HG02763 (cell line): ENCODE measurements at regions not wholly inside any gene's neighbourhood (a gene's known extent, or its start where the extent isn't known, plus 50 kb on each side); places are given as distances from the start of the nearest gene placed in this dataset.
"Not testable (repeated sequence)": the region's sequence is repeated elsewhere in the genome, so short reads cannot be mapped to it uniquely, and the experiment has no call there.

Experiments used
- ATAC-seq: cut with Tn5 transposase; IDR thresholded peaks from one replicate; pipeline ENCODE4 v1.9.1; 2021; ENCODE audit warnings: mild to moderate bottlenecking, moderate library complexity; ENCODE audit not compliant: unreplicated experiment

DNA sequence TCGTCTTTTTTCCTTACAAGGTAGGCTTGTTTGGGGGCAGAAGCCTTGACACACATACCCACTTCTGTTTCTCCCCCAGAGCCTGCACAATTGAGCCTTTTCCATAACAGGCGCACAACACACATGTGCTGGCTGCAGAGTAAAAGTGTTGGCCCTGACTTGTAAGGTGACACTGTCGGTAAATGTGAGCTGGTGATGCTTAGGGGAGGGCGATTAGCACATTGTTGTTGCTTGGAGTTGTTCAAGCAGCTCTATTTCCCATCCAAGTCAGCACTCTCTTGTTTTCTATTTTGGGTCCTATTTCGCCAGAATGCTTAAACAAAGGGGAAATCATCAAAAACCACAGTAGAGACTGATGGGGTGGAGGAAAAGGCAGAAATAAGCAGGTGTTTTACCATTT lies 51.9 kb upstream of the PTPRJ start:
- no peak for ATAC-seq

DNA sequence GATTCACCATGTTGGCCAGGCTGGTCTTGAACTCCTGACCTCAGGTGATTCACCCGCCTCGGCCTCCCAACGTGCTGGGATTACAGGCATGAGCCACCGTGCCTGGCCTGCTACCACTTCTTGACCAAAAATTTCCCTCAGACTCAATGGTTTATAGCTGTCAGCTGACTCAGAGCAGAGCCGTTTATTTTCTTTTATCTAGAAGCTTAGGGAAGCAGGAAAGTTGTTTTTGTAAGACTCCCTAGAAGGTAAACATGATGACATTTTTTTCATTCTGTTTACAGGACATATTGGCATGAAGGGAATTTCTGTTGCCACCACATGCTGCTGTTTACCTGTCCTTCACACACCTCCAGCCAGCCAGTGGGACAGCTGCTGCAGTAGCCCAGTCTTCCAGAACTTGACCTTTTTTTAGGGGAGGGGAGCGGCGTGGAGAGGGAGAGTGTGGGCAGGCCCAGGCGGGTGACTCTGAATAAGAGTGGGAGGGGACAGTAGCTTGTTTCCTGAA lies 56.1 kb upstream of the PTPRJ start:
- no peak for ATAC-seq

DNA sequence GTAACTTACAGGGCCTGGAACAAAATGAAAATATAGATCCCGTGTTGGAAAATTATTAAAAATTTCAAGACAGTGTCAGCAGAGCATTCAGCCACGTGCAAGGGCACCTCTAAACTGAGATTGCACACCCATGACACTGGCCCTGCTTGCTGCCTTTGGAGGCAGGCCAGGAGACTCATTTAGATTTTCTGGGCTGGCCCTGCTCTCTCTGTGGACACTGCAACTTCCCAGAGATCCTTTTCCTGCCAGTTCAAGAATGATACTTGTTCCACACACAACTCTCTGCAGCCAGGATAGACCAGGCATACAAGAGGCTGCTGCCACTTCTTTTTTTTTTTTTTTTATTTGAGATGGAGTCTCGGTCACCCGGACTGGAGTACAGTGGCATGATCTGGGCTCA lies 56.7 kb upstream of the PTPRJ start:
- ATAC-seq = no peak

DNA sequence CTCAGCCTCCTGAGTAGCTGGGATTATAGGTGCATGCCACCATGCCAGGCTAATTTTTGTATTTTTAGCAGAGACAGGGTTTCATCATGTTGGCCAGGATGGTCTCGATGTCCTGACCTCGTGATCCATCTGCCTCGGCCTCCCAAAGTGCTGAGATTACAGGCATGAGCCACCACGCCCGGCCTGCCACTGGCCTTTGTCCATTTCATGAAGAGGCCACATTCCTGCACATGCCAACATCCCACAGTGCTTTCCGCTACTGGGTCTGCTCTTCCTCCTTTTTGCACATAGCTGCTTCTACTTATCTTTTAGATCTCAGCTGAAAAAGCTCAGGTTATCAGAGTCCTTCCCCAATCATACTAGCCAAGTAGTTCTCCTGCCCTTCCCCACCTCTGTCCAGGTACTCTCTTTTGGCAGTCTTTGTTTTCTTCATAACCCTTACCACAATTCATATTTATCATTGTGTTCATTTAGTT lies 59.2 kb upstream of the PTPRJ start:
- ATAC-seq = not testable (repeated sequence)

DNA sequence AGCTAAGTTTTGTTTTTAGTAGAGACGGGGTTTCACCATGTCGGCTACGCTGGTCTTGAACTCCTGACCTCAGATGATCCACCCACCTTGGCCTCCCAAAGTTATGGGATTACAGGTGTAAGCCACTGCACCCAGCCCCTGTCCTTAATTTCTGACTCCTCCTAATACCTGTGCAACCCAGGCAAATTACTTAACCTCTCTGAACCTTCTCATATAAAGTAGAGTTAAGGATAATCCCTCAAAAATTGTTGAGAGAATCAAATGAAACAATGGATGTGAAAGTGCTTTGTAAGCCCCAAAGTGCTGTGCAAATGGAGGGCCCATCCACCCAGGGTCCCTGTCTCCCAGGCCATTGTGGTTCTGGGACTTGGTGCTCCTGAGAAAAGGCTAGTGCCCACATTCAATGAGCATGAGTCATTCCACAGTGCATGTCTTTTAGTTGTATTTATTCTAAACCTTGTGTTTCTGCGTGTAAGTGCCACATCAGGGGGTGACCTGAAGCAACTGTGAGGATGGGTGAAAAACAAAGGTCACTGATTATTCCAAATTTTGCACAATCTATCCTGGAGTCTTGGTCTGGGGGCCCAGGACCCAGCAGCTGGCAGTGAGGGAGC lies 61.4 kb upstream of the PTPRJ start:
- no peak for ATAC-seq

DNA sequence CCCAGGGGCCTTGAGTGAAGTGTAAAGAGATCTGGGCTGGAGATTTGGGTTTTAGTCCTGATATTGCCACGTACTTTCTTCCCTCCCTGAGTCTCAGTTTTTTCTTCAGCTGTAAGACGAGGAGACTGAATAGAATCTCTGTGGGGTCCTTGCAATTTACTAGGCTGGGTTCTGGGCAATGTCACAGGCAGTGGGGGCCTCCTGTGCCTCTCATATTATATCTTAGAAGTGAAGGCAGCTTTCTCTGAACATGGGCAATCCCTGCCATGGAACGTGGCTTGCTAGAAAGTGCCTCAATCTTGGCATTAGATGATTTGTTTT lies 62.0 kb upstream of the PTPRJ start:
- ATAC-seq = no peak

DNA sequence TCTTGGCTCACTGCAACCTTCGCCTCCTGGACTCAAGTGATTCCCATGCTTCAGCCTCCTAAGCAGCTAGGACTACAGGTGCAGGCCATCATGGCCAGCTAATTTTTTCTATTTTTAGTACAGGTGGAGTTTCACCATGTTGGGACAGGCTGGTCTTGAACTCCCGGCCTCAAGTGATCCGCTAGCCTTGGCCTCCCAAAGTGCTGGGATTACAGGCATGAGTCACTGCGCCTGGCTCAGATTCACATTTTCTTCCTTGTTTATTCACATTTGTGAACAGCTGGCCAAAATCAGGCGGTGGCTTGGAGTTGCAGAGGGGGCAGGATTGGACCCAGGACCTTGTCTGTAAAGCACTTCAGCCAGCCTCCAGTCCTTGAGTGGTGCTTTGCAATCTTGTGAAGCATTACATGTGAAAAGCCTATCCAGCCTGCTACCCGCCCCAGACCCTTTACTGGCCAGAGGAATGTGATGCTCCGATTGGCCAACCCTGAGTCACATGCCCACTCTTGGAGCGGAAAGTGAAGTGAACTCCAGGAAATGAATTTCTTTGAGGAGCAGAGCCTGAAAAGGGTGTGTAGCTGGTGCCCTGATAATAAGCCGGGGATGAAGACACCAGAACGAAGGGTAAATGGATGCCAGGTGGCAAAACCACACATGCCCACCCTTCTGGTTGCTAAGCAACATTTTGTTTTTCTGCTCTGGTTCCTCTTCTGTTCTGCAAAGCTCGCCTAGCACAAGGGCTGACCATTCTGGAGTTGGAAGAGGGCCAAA lies 62.6 kb upstream of the PTPRJ start:
- no peak for ATAC-seq

DNA sequence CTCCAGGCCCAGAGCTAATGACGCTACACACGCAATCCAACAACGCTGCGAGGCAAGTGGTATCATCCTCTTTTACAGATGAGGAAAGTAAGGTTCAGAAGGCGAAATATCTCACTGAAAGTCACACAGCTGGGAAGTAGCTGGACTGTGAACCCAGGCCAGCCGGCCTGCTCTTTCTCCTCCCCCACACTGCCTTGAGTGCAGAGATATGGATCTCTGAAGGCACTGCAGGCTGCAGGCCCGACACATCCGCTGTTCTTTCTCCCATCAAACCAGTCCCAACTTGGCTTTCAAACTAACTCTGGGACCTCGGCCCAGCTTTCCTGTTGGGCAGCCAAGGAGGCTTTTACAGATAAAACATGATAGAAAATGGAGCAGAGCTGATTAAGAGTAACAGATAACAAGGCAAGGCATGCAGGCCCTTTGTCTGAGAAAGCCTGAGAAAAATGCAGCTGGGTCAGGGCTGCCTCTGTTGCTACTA lies 64.0 kb upstream of the PTPRJ start:
- ATAC-seq = no peak

DNA sequence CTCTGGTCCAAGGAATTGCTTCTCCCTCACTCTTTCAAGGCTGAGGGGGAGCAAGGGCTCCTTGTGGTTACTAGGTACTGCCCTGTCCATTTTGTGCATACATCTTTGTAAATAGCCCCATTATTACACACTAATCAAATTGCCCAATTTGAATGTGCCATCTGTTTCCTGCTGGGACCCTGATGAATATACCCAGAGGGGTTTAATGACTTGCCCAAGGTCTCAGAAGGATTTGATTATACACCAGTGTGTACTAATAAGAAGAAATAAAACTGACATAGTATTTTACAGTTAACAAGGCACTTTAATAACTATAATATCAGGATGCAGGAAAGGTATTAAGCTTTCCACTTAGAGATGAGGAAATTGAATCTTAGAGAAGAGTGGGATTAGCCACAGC lies 64.6 kb upstream of the PTPRJ start:
- ATAC-seq = no peak

DNA sequence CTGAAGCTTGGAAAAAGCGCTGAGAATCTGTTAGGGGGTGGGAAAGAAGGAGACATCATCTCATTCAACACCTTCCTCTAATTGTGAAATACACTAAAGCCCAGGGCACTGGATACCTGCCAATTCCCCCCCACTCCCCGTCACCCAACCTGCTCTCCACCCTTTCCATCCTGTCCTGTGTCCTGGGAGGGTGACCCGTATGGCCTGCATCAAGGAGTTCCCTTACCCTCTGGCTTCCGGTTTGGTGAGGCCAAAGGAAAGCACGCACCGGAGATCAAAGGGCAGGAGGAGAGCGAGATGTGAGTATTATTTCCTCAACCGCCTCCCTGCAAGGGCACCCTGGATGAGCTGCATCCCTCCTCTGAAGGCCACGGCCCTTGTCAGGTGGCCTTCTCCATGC lies 65.0 kb upstream of the PTPRJ start:
- ATAC-seq = no peak

DNA sequence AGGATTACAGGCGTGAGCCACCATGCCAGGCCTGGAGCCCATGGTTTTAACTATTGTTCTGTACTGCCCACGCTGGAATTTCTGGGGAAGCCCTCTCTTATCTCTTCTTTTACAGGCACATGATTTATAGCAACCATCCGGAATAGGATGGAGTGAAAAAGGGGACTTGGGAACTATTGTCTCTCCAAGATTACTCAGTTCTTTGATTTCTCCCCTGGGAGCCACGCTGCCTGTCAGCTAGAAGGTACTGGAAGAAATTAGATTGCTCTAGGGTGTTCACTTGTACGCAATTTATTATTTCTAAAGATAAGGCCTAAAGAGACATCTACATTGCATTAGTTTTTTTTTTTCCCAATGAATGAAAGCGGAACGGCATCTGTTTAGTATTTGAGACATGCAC lies 65.6 kb upstream of the PTPRJ start:
- ATAC-seq = no peak

DNA sequence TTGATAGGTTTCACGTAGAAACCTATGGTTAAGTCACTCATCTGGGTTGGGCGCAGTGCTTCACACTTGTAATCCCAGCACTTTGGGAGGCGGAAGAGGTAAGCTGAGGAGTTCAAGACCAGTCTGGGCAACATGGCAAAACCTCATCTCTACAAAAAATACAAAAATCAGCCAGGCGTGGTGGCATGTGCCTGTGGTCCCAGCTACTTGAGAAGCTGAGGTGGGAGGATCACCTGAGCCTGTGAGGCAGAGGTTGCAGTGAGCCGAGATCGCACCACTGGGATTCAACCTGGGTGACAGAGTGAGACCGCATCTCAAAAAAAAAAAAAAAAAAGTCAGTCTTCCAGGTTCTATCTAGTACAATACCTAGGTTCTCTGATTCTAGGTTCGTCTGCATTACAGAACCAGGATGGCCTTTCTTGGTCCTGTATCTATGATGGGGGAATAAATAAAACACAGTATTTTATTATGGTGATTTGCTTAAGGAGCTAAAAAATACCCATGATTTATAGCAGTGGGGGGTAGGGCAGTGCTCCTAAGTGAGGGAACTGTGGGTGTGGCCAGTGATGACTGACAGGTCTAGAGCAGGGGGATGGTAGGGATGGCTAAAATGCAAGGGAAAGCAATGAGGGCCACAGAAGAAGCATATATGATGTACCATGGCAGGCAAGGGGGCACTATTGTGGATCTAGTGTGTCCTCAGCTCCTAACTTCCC lies 65.5 kb upstream of the NUP160 start:
- no peak for ATAC-seq

DNA sequence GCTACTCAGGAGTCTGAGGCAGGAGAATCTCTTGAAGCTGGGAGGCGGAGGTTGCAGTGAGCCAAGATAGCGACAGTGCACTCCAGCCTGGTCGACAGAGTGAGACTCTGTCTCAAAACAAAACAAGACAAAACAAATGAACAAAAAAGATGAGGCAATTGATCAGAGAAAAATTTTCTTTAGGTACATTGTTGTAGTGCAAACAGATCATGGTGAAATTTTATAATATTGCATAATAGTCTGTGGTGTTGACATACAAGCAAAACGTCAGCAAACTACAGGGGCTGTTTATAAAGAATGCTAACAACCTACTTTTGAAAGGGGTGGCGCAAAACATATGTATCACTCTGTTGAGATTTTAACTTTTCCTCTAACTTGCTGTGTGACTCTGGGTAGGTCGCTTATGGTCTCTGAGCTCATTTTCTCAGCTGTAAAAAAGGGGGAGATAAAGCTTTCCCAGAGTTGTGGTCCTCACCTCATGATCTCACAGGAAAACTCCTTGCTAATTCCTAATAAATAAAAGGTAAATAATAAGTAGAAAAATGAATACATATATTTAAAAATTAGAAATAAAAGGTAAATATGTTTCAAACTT lies 64.8 kb upstream of the NUP160 start:
- ATAC-seq = no peak

DNA sequence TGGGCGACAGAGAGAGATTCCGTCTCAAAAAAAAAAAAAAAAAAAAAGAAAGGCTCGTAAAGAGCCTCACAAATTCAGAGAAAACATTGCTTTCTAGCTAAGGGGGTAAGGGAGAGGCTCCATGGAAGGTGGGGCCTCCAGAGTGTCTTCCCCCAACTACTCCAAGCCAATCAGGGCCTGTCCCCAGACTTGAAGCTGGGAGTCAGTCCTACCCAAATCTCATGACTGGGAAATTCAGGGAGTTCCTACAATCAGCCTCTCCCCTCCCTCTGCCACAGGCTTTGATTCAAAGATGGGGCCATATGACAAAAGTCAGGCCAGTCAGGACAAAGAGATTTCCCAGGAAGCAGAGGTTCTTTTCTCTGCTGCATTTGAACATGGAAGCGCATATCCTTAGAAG lies 63.0 kb upstream of the NUP160 start:
- no peak for ATAC-seq

DNA sequence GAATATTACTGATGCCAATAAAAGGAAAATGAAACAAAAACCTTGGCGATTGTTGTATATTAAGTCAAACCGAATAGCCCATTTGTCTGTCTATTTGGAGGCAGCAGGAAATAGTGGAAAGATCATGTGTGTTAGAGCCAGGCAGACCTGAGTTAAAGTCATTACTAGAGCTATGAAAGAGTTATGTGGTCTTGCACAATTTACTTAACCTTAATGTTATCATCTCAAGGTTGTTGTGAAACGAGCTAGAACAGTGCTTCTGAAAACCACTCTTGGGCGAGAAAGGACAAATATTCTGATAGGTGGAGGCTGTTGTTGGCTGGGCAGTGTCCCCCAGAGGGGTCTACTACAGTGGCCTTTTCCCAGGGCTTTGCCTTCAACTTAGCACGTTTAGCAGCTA lies 60.0 kb upstream of the NUP160 start:
- no peak for ATAC-seq

DNA sequence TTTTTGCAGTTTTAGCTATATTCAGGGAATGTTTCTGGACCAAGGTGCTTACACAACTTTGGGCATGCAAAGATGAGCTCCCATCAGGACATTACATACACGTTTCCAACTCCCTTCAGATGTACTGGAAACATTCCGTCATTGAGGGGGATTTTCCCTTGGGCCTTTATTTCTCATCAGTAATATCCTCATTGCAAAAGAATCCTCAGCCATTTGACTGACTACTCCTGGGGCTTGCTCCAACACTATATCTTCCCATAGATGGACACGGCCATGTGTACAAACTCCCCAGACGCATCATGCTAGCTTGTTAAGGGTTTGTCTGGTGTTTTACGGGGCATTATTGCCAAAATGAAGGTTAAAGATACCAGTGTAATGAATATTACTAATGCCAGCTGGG lies 59.3 kb upstream of the NUP160 start:
- no peak for ATAC-seq

DNA sequence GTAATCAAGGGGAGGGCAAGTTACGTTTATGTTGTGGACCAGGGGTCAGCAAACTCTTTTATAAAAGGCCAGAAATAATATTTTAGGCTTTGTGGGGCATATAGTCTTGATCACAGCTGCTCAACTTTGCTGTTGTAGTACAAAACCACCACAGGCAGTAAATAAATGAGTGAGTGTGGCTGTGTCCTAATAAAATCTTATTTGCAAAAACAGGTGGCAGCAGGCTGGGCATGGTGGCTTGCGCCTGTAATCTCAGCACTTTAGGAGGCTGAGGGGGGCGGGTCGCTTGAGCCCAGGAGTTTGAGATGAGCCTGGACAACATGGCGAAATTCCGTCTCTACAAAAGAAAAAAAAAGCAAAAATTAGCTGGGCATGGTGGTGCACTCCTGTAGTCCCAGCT lies 57.9 kb upstream of the NUP160 start:
- ATAC-seq = no peak

DNA sequence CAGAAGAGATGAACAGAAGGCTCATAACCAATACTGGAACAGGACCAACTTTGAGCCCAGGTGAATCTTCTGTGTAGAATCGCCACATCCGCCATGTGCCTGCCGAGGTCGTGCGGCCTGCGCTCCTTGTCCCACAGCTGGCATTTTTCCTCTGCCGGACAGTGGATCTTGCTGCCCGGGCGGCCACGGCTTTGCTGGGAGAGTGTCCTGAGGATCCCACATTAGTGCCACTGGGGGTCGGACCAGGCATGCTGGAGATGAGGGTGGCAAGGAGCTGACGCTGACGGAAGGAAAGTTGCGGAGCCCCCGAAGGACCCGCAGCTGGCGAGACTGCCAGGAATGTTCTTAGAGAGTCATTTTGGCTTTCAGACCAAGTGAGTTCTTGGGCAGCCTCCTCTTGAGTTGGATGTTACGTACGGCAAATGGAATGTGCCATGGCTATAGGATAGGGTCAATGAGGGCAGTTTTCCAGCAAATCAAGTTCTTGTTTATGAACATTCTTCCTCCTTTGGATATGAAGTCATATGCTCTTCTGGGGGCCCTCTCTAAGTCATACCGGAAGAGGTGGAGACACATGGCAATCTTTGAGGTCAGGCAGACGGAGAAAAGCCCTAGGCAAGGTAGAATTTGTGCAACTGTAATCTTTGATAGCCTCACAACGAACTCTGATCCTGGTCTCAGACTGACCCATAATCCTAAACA lies 57.4 kb upstream of the NUP160 start:
- no peak for ATAC-seq

DNA sequence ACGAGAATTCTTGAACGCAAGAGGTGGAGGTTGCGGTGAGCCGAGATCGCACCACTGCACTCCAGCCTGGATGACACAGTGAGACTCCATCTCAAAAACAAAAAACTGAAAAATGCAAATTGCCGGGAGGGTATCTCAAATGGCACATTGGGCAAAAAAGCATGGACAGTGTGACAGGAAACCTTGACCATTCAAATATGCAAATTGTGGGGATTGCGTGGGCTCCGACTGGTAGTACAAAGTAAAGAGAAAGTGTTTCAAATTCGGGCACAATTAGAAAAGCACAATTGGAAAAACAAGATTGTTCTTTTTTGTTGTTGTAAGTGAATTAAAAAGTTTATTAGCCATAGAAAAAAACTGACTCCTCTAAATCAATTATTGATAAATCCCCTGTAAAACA lies 56.7 kb upstream of the NUP160 start:
- ATAC-seq = no peak

DNA sequence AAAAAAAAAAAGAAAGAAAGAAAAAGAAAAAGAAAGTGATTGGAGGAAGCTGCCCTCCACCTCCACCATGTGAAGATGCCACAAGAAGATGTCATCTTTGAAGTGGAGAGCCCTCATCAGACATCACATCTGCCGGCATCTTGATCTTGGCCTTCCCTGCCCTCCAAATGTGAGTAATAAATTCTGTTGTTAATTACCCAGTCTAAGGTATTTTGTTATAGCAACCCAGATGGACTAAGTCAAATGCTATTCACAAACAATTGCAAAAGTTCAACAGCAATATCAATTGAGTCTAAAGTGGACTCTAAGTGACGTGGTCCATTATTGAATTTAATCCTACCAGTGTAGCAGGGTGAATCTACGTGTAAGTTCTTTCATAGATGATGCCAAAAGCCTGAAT lies 55.9 kb upstream of the NUP160 start:
- ATAC-seq = no peak

DNA sequence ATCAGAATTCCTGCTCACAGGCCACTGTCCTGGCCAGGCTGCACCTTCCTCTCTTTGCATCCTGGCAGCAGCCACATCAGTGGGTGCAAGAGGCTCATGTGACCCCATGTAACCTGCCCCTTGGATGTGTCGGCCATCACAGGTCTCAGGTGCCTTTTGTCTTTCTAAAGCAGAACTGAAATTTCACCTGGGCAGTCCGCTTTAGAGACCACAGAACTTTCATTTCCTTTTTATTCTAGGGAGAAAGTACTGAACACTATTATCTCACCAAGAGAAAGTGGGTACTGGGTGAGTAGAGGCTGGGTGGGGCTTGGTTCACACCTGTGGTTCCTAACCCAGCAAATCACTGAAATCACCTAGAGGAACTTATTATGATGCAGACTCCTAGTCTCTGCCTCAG lies 51.7 kb upstream of the NUP160 start:
- peak; percentile 93 for ATAC-seq
